H1 (cell line): ENCODE measurements at regions not wholly inside any gene's neighbourhood (a gene's known extent, or its start where the extent isn't known, plus 50 kb on each side); places are given as distances from the start of the nearest gene placed in this dataset.

Source experiments
- CTCF ChIA-PET: fragments of 300-600 bp; sonication (Branson Sonifier 250); formaldehyde crosslinking; loops from one replicate; lab custom pipeline; 2021; ENCODE audit not compliant: partially characterized antibody; lab: Charles Lee
- POLR2A ChIA-PET: fragments of 300-600 bp; sonication (Branson Sonifier 250); formaldehyde crosslinking; loops from one replicate; lab custom pipeline; 2021; ENCODE audit warnings: inconsistent platforms; ENCODE audit not compliant: partially characterized antibody; lab: Charles Lee
- DNase-seq, 2 experiments: peaks; one replicate each; pipeline versions ENCODE4 v3.0.0 to v3.0.0-alpha.2; 2010 to 2022; ENCODE audit warnings: low spot score in 2 of 2, low read depth in 1 of 2, mixed read lengths in 1 of 2
- FAIRE-seq: peaks from 2 replicates; lab custom pipeline; 2011; peaks lifted over from hg19 to GRCh38; lab: Jason Lieb, UNC
- H2AFZ ChIP-seq: 2 replicates; pipeline ENCODE4 v1.8.1; 2012; ENCODE audit warnings: low read length, inconsistent platforms
- H2AK5ac ChIP-seq: 2 replicates; pipeline ENCODE4 v1.6.1; 2013; ENCODE audit warnings: low read depth, low read length
- H2BK120ac ChIP-seq: replicated peaks from 2 replicates; pipeline ENCODE3; 2013; ENCODE audit warnings: low read depth, low read length, inconsistent platforms
- H2BK12ac ChIP-seq: 2 replicates; pipeline ENCODE4 v1.6.1; 2013; ENCODE audit warnings: low read depth, low read length
- H2BK15ac ChIP-seq: 2 replicates; pipeline ENCODE4 v1.6.1; 2013; ENCODE audit warnings: low read length
- H2BK20ac ChIP-seq: 2 replicates; pipeline ENCODE4 v1.6.1; 2013; ENCODE audit warnings: low read length
- H2BK5ac ChIP-seq: 2 replicates; pipeline ENCODE4 v1.6.1; 2013; ENCODE audit warnings: low read depth, low read length
- H3K14ac ChIP-seq: 2 replicates; pipeline ENCODE4 v1.6.1; 2013; ENCODE audit warnings: inconsistent platforms; ENCODE audit not compliant: insufficient read length
- H3K18ac ChIP-seq: 2 replicates; pipeline ENCODE4 v1.6.1; 2013; ENCODE audit warnings: low read length; ENCODE audit errors: extremely low read depth
- H3K23ac ChIP-seq: 2 replicates; pipeline ENCODE4 v1.6.1; 2013; ENCODE audit warnings: inconsistent platforms; ENCODE audit not compliant: insufficient read length
- H3K23me2 ChIP-seq: 2 replicates; pipeline ENCODE4 v1.6.1; 2013; ENCODE audit warnings: low read depth, low read length
- H3K27ac ChIP-seq: 2 replicates; pipeline ENCODE4 v1.6.1; 2011; ENCODE audit warnings: low read depth, low read length, inconsistent platforms
- H3K27me3 ChIP-seq, 4 experiments: replicated peaks in 1 of 4; 1 replicate in 1 of 4; 2 replicates in 3 of 4; pipeline versions ENCODE4 v1.6.1 to v1.8.1; 2011 to 2013; ENCODE audit warnings: low read length in 3 of 4, mild to moderate bottlenecking in 3 of 4, inconsistent platforms in 2 of 4, mixed read lengths in 2 of 4, moderate library complexity in 1 of 4; ENCODE audit not compliant: control insufficient read depth in 3 of 4, insufficient read depth in 3 of 4; ENCODE audit errors: extremely low read depth in 1 of 4
- H3K36me3 ChIP-seq, 4 experiments: 2 replicates each; pipeline versions ENCODE4 v1.6.1 to v1.8.1; 2011 to 2013; ENCODE audit warnings: mild to moderate bottlenecking in 4 of 4, low read length in 3 of 4, moderate library complexity in 2 of 4, control low read depth in 1 of 4, inconsistent platforms in 1 of 4; ENCODE audit not compliant: insufficient read depth in 4 of 4, control insufficient read depth in 2 of 4
- H3K4ac ChIP-seq: replicated peaks from 2 replicates; pipeline ENCODE3; 2013; ENCODE audit warnings: low read length, low read depth, mixed read lengths, inconsistent platforms; ENCODE audit not compliant: insufficient read length
- H3K4me1 ChIP-seq, 4 experiments: replicated peaks in 1 of 4; 1 replicate in 1 of 4; 2 replicates in 3 of 4; pipeline versions ENCODE4 v1.6.1 to v1.8.1; 2011 to 2013; ENCODE audit warnings: low read length in 3 of 4, inconsistent platforms in 2 of 4, mixed read lengths in 1 of 4; ENCODE audit not compliant: insufficient read depth in 4 of 4, control insufficient read depth in 3 of 4
- H3K4me2 ChIP-seq, 2 experiments: 2 replicates each; pipeline versions ENCODE4 v1.6.1 to v1.8.1; 2011 to 2013; ENCODE audit warnings: low read depth in 2 of 2, low read length in 2 of 2, control low read depth in 1 of 2, inconsistent platforms in 1 of 2, mild to moderate bottlenecking in 1 of 2; ENCODE audit not compliant: insufficient read depth in 1 of 2
- H3K4me3 ChIP-seq, 4 experiments: fragments of 200-600, 300-600 bp in 1 of 4; sonication (generic), shearing (Covaris generic), sonication (Bioruptor Twin) in 1 of 4; 2 replicates each; pipeline versions ENCODE4 v1.5.1 to v1.8.1; 2011 to 2016; ENCODE audit warnings: low read length in 4 of 4, low read depth in 3 of 4, control low read depth in 2 of 4, inconsistent platforms in 2 of 4, mild to moderate bottlenecking in 2 of 4, mixed read lengths in 1 of 4, moderate library complexity in 1 of 4; ENCODE audit not compliant: insufficient read depth in 2 of 4; ENCODE audit errors: extremely low read depth in 1 of 4
- H3K56ac ChIP-seq: replicated peaks from 2 replicates; pipeline ENCODE3; 2013; ENCODE audit warnings: low read depth, mild to moderate bottlenecking, mixed read lengths, low read length, inconsistent platforms; ENCODE audit not compliant: insufficient read length
- H3K79me1 ChIP-seq: 2 replicates; pipeline ENCODE4 v1.6.1; 2013; ENCODE audit warnings: low read depth, low read length, control low read depth
- H3K79me2 ChIP-seq, 2 experiments: 2 replicates each; pipeline versions ENCODE4 v1.6.1 to v1.8.1; 2012 to 2013; ENCODE audit warnings: low read length in 2 of 2, mild to moderate bottlenecking in 2 of 2, inconsistent platforms in 1 of 2; ENCODE audit not compliant: insufficient read depth in 2 of 2, control insufficient read depth in 1 of 2
- H3K9ac ChIP-seq, 4 experiments: replicated peaks in 1 of 4; 1 replicate in 1 of 4; 2 replicates in 3 of 4; pipeline versions ENCODE4 v1.6.1 to v1.8.1; 2011 to 2013; ENCODE audit warnings: low read depth in 3 of 4, low read length in 3 of 4, control low read depth in 2 of 4, mild to moderate bottlenecking in 2 of 4, moderate library complexity in 2 of 4, inconsistent platforms in 1 of 4; ENCODE audit errors: extremely low read depth in 1 of 4
- H3K9me3 ChIP-seq, 2 experiments: 2 replicates each; pipeline versions ENCODE4 v1.6.1 to v1.8.1; 2012 to 2013; ENCODE audit warnings: mild to moderate bottlenecking in 2 of 2, moderate library complexity in 2 of 2, control low read depth in 1 of 2, inconsistent platforms in 1 of 2, low read depth in 1 of 2, low read length in 1 of 2, mixed read lengths in 1 of 2; ENCODE audit not compliant: insufficient read depth in 2 of 2
- H4K20me1 ChIP-seq, 2 experiments: replicated peaks in 1 of 2; 2 replicates each; pipeline versions ENCODE3 to v1.8.1; 2011 to 2013; ENCODE audit warnings: inconsistent platforms in 2 of 2, low read length in 2 of 2, mild to moderate bottlenecking in 1 of 2; ENCODE audit not compliant: insufficient read depth in 2 of 2, control insufficient read depth in 1 of 2
- H4K5ac ChIP-seq: 2 replicates; pipeline ENCODE4 v1.6.1; 2013; ENCODE audit warnings: low read length, low read depth, mixed read lengths, inconsistent platforms; ENCODE audit not compliant: insufficient read length
- H4K8ac ChIP-seq: 2 replicates; pipeline ENCODE4 v1.8.0; 2013; ENCODE audit warnings: mild to moderate bottlenecking, moderate library complexity, low read length, inconsistent platforms; ENCODE audit not compliant: insufficient read depth; ENCODE audit errors: extremely low read depth
- H4K91ac ChIP-seq: replicated peaks from 2 replicates; pipeline ENCODE3; 2013; ENCODE audit warnings: low read length, mixed read lengths, inconsistent platforms; ENCODE audit not compliant: insufficient read length
- GTF2F1 ChIP-seq: IDR thresholded peaks from 2 replicates; pipeline ENCODE4 v1.6.1; 2012; ENCODE audit warnings: low read depth, low read length, improper control_type of control experiment, borderline replicate concordance

- H3K18ac ChIP-seq: no peak overlapping the region
- H3K4me1 ChIP-seq: peaks cover 0 to 12% (median 7%) of the 10 kb centered on the region in 4 experiments; a peak in 3 of 7 replicates
- H3K23me2 ChIP-seq: no peaks in the 10 kb centered on the region
- H3K23ac ChIP-seq: no peak overlapping the region
- H2BK120ac ChIP-seq: no peak overlapping the region
- H3K4me2 ChIP-seq: peak overlapping the region in 1 of 2 experiments; percentile 38; a peak in 2 of 4 replicates
- H2AK5ac ChIP-seq: no peak overlapping the region
- no peaks in the 10 kb centered on the region for H3K9me3 ChIP-seq
- FAIRE-seq: no peak
- no peak overlapping the region for H4K5ac ChIP-seq
- no peak overlapping the region for H3K4ac ChIP-seq
- ChIA-PET CTCF (interaction anchor here (1.4 to 5.9 kb wide), 4 partner anchors 10 to 150 kb away, joined by 3 to 33 read pairs (median 8); no protein-coding TSS in a partner anchor), POLR2A (no interaction called here)
- no peaks in the 10 kb centered on the region for H3K27me3 ChIP-seq
- H2BK5ac ChIP-seq: no peak overlapping the region
- H3K79me1 ChIP-seq: no peaks in the 10 kb centered on the region
- H2BK20ac ChIP-seq: no peak overlapping the region
- H2AFZ ChIP-seq: peak overlapping the region; percentile 91
- no peak for TF ChIP-seq GTF2F1
- H3K79me2 ChIP-seq: no peaks in the 10 kb centered on the region
- no peak overlapping the region for H3K14ac ChIP-seq
- no peak overlapping the region for H3K56ac ChIP-seq
- no peaks in the 10 kb centered on the region for H4K20me1 ChIP-seq
- H3K27ac ChIP-seq: no peak overlapping the region
- H3K4me3 ChIP-seq: no peak overlapping the region
- H4K8ac ChIP-seq: no peak overlapping the region
- H3K36me3 ChIP-seq: no peaks in the 10 kb centered on the region
- no peak overlapping the region for H4K91ac ChIP-seq
- no peak for DNase-seq
- H2BK15ac ChIP-seq: no peak overlapping the region
- H2BK12ac ChIP-seq: no peak overlapping the region
- no peak overlapping the region for H3K9ac ChIP-seq
Measured at GRCh38 chr3:137163958-137164357, 206.2 kb downstream of the IL20RB start.
